Endothelial cell of umbilical vein (primary cell): ENCODE measurements at regions not wholly inside any gene's neighbourhood (a gene's known extent, or its start where the extent isn't known, plus 50 kb on each side); places are given as distances from the start of the nearest gene placed in this dataset.

Experiments
- BruUV-seq: library from RNA; stranded (reverse); fragments of 400-500 nt; replicated peaks from 2 replicates; lab custom pipeline; 2021; lab: Mats Ljungman, UMichigan
- CTCF ChIA-PET: fragments of 300-600, 350-600 bp; sonication (Branson Sonifier 250); formaldehyde crosslinking; loops from one replicate; lab custom pipeline; 2021; ENCODE audit warnings: antibody characterized with exemption, inconsistent platforms; lab: Charles Lee
- POLR2A ChIA-PET: fragments of 300-600, 350-600 bp; sonication (Branson Sonifier 250); formaldehyde crosslinking; loops from one replicate; lab custom pipeline; 2021; ENCODE audit warnings: antibody characterized with exemption, inconsistent platforms; lab: Charles Lee
- DNase-seq: peaks from one replicate; pipeline ENCODE4 v3.0.0-alpha.2; 2011; ENCODE audit warnings: low read depth, low spot score
- FAIRE-seq: peaks from 2 replicates; lab custom pipeline; 2011; peaks lifted over from hg19 to GRCh38; lab: Jason Lieb, UNC
- H2AFZ ChIP-seq: 2 replicates; pipeline ENCODE4 v1.6.0; 2012; ENCODE audit warnings: low read depth, low read length, control low read depth, inconsistent platforms
- H3K27ac ChIP-seq: 2 replicates; pipeline ENCODE4 v1.5.1; 2011; ENCODE audit warnings: low read depth, mild to moderate bottlenecking, control low read depth, low read length, moderate library complexity; ENCODE audit not compliant: insufficient read depth
- H3K27me3 ChIP-seq, 2 experiments: 2 replicates each; pipeline versions ENCODE4 v1.6.0 to v1.6.1; 2011; ENCODE audit warnings: low read length in 2 of 2, mixed read lengths in 1 of 2; ENCODE audit not compliant: control insufficient read depth in 2 of 2, insufficient read depth in 2 of 2
- H3K36me3 ChIP-seq, 2 experiments: 2 replicates in 1 of 2; 3 replicates in 1 of 2; pipeline ENCODE4 v1.5.1; 2011; ENCODE audit warnings: low read length in 2 of 2, mild to moderate bottlenecking in 1 of 2, moderate library complexity in 1 of 2; ENCODE audit not compliant: control insufficient read depth in 2 of 2, insufficient read depth in 2 of 2; ENCODE audit errors: extremely low read depth in 1 of 2
- H3K4me1 ChIP-seq: 3 replicates; pipeline ENCODE4 v1.5.1; 2011; ENCODE audit warnings: mild to moderate bottlenecking, low read length; ENCODE audit not compliant: control insufficient read depth, insufficient read depth; ENCODE audit errors: extremely low read depth
- H3K4me2 ChIP-seq: 2 replicates; pipeline ENCODE4 v1.6.1; 2011; ENCODE audit warnings: low read length, control low read depth, mixed read lengths; ENCODE audit not compliant: insufficient read depth
- H3K4me3 ChIP-seq, 3 experiments: fragments of 200-600 bp in 1 of 3; sonication (generic), shearing (Covaris generic) in 1 of 3; replicated peaks in 1 of 3; 2 replicates each; pipeline ENCODE4 v1.5.1; 2011 to 2016; ENCODE audit warnings: control low read depth in 3 of 3, low read length in 3 of 3, mild to moderate bottlenecking in 2 of 3, inconsistent platforms in 1 of 3, low read depth in 1 of 3, moderate library complexity in 1 of 3; ENCODE audit not compliant: insufficient read depth in 1 of 3
- H3K79me2 ChIP-seq: 2 replicates; pipeline ENCODE4 v1.6.0; 2012; ENCODE audit warnings: low read length, inconsistent platforms; ENCODE audit not compliant: control insufficient read depth, insufficient read depth
- H3K9ac ChIP-seq: replicated peaks from 2 replicates; pipeline ENCODE3; 2011; ENCODE audit warnings: low read length, control low read depth; ENCODE audit not compliant: insufficient read depth; ENCODE audit errors: extremely low read depth
- H3K9me1 ChIP-seq: replicated peaks from 3 replicates; pipeline ENCODE4 v1.6.0; 2011; ENCODE audit warnings: mild to moderate bottlenecking, low read length; ENCODE audit not compliant: control insufficient read depth, insufficient read depth; ENCODE audit errors: extremely low read depth
- H3K9me3 ChIP-seq: replicated peaks from 2 replicates; pipeline ENCODE4 v1.5.1; 2012; ENCODE audit warnings: low read length, inconsistent platforms; ENCODE audit not compliant: control insufficient read depth, insufficient read depth
- H4K20me1 ChIP-seq: replicated peaks from 2 replicates; pipeline ENCODE3; 2011; ENCODE audit warnings: mild to moderate bottlenecking, low read length; ENCODE audit not compliant: control insufficient read depth, insufficient read depth; ENCODE audit errors: extremely low read depth
- CTCF ChIP-seq, 2 donors: IDR thresholded peaks; 1 replicate in 1 of 2; 2 replicates in 1 of 2; pipeline ENCODE4 v1.5.1; 2011; ENCODE audit warnings: low read length in 2 of 2, mild to moderate bottlenecking in 2 of 2, moderate library complexity in 2 of 2, control low read depth in 1 of 2, inconsistent platforms in 1 of 2, low read depth in 1 of 2; ENCODE audit not compliant: insufficient read depth in 1 of 2; ENCODE audit errors: extremely low read depth in 1 of 2
- EZH2 ChIP-seq: IDR thresholded peaks from 2 replicates; pipeline ENCODE4 v1.6.1; 2012; ENCODE audit warnings: borderline replicate concordance, low read depth, mild to moderate bottlenecking, moderate library complexity, low read length, inconsistent platforms; ENCODE audit not compliant: severe bottlenecking
- FOS ChIP-seq: IDR thresholded peaks from 2 replicates; pipeline ENCODE4 v1.6.1; 2011; ENCODE audit warnings: mild to moderate bottlenecking, low read length, moderate library complexity, borderline replicate concordance; ENCODE audit not compliant: insufficient read depth
- GATA2 ChIP-seq: IDR thresholded peaks from 2 replicates; pipeline ENCODE4 v1.7.0; 2011; ENCODE audit warnings: low read depth, mild to moderate bottlenecking, moderate library complexity, mixed read lengths, low read length; ENCODE audit not compliant: insufficient read length, insufficient read depth
- JUN ChIP-seq: IDR thresholded peaks from 2 replicates; pipeline ENCODE4 v1.6.1; 2011; ENCODE audit warnings: borderline replicate concordance, low read depth; ENCODE audit not compliant: insufficient read length, insufficient read depth
- MAX ChIP-seq: IDR thresholded peaks from 2 replicates; pipeline ENCODE4 v1.6.1; 2011; ENCODE audit not compliant: insufficient read depth, insufficient read length
- MYC ChIP-seq: IDR thresholded peaks from one replicate; pipeline ENCODE4 v1.6.1; 2011; ENCODE audit warnings: mild to moderate bottlenecking, low read depth, low read length
- POLR2A ChIP-seq: IDR thresholded peaks from 2 replicates; pipeline ENCODE4 v1.6.1; 2012; ENCODE audit warnings: low read depth, mild to moderate bottlenecking, control low read depth, low read length
- POLR2AphosphoS5 ChIP-seq: IDR thresholded peaks from 2 replicates; pipeline ENCODE4 v1.6.1; 2012; ENCODE audit warnings: low read depth, mild to moderate bottlenecking, control low read depth, low read length, moderate library complexity; ENCODE audit not compliant: insufficient read depth
- dilution Hi-C: fragments of 300-500 bp; cut with MboI; formaldehyde crosslinking; loops from one replicate; pipeline ENCODE4 v1.15.0; 2019; ENCODE audit warnings: low sequenced_read_pairs; ENCODE audit not compliant: extremely low pct_ligation_motif_present
- intact Hi-C: fragments of 100-400 bp; cut with micrococcal nuclease; formaldehyde crosslinking; loops from one replicate; pipeline ENCODE4 v1.10.0; 2022

- H3K9ac ChIP-seq, result no peak overlapping the region
- no TSS peak for BruUV-seq
- TF ChIP-seq CTCF (IDR thresholded peaks at IDR 0.05; ENCODE audit: extremely low read depth in 1 of 2, insufficient read depth in 1 of 2, low read depth in 1 of 2, low read length in 2 of 2) (no peak), EZH2 (no peak), POLR2AphosphoS5 (no peak), POLR2A (no peak), FOS (no peak), MYC (no peak), GATA2 (no peak), JUN (no peak), MAX (no peak)
- no peak for DNase-seq
- no peaks in the 10 kb centered on the region for H3K36me3 ChIP-seq
- H3K79me2 ChIP-seq, result no peaks in the 10 kb centered on the region
- H3K27ac ChIP-seq, result no peak overlapping the region
- CTCF ChIA-PET, result no interaction called here
- H3K27me3 ChIP-seq, result no peaks in the 10 kb centered on the region
- FAIRE-seq, result no peak
- H3K4me1 ChIP-seq, result peaks cover 17% of the 10 kb centered on the region
- H4K20me1 ChIP-seq, result no peaks in the 10 kb centered on the region
- POLR2A ChIA-PET, result no interaction called here
- H3K9me3 ChIP-seq, result no peaks in the 10 kb centered on the region
- H3K4me3 ChIP-seq, result no peak overlapping the region
- intact Hi-C loops (loop anchor here (10.0 kb wide), 1 partner anchor 318 kb away; no protein-coding TSS in a partner anchor), dilution Hi-C loops (no loop called here)
- H2AFZ ChIP-seq, result no peak overlapping the region
- no peaks in the 10 kb centered on the region for H3K9me1 ChIP-seq
- no peak overlapping the region for H3K4me2 ChIP-seq
These were observed 1103.0 kb downstream of the EFNB2 start for GRCh38 chr13:105432438-105432837.
